ENCODE measurements at regions not wholly inside any gene's neighbourhood (a gene's known extent, or its start where the extent isn't known, plus 50 kb on each side); places are given as distances from the start of the nearest gene placed in this dataset.
"Not testable (repeated sequence)": the region's sequence is repeated elsewhere in the genome, so short reads cannot be mapped to it uniquely, and the experiment has no call there.

DNA sequence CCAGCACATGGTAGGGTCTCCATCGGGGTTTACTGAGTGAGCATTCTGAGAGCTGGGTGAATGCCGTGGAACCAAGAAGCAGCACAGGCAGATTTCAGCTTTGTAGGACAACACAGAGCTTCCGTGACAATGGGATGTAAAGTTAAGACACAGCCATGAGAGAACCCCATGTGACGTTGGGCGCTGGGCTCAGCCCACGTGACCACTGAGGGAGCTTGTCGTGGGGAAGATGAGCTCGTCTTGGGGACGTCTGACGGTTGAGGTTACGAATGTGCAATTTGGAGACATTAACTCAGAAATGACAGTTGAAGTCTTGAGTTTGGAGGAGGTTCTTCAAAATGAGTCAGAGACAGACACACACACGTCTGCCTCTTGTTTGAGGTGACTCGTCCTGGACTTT lies 51.5 kb upstream of the MUC20 start:
- H3K27ac ChIP-seq (ENCODE audit: extremely low read length, insufficient read depth, low read length); H3K36me3 ChIP-seq (replicated peaks in 1 of 2; ENCODE audit: control insufficient read depth in 1 of 2, insufficient read depth in 2 of 2, low read length in 2 of 2); FAIRE-seq; H2AFZ ChIP-seq (ENCODE audit: low read length); DNase-seq (ENCODE audit: low spot score); H4K20me1 ChIP-seq (ENCODE audit: insufficient read depth, low read length); CTCF ChIA-PET (ENCODE audit: low intra/inter-chr PET ratio, low total read pairs); H3K4me1 ChIP-seq (ENCODE audit: insufficient read depth, low read length); in situ Hi-C loops (cut with HindIII; ENCODE audit: extremely low pct_ligation_motif_present, low pct_unique_long_range_greater_than_20kb); H3K4me2 ChIP-seq (ENCODE audit: low read depth, low read length); H3K9me3 ChIP-seq (ENCODE audit: low read length); H3K79me2 ChIP-seq (ENCODE audit: insufficient read depth, low read length); H3K4me3 ChIP-seq (replicated peaks in 1 of 3; ENCODE audit: insufficient read depth in 1 of 3, low read depth in 2 of 3, low read length in 3 of 3); POLR2A ChIA-PET; H3K27me3 ChIP-seq (ENCODE audit: control insufficient read depth in 1 of 2, insufficient read depth in 2 of 2, low read length in 2 of 2); ATAC-seq; BruUV-seq (replicated peaks); H3K9ac ChIP-seq (ENCODE audit: insufficient read depth, low read depth, low read length); intact Hi-C loops (cut with micrococcal nuclease; ENCODE audit: unreplicated experiment): not testable (repeated sequence)
- 92% methylated on average over 10 of the region's 13 CpGs for WGBS (ENCODE audit: low lambda C conversion rate)

- H3K27me3 ChIP-seq (ENCODE audit: control insufficient read depth in 1 of 2, insufficient read depth in 2 of 2, low read length in 2 of 2); H3K4me1 ChIP-seq (ENCODE audit: insufficient read depth, low read length); ATAC-seq; intact Hi-C loops (cut with micrococcal nuclease; ENCODE audit: unreplicated experiment); FAIRE-seq; H3K4me2 ChIP-seq (ENCODE audit: low read depth, low read length); in situ Hi-C loops (cut with HindIII; ENCODE audit: extremely low pct_ligation_motif_present, low pct_unique_long_range_greater_than_20kb); DNase-seq (ENCODE audit: low spot score); H4K20me1 ChIP-seq (ENCODE audit: insufficient read depth, low read length); H3K36me3 ChIP-seq (replicated peaks in 1 of 2; ENCODE audit: control insufficient read depth in 1 of 2, insufficient read depth in 2 of 2, low read length in 2 of 2); H3K4me3 ChIP-seq (replicated peaks in 1 of 3; ENCODE audit: insufficient read depth in 1 of 3, low read depth in 2 of 3, low read length in 3 of 3); H3K9me3 ChIP-seq (ENCODE audit: low read length); BruUV-seq (replicated peaks); H3K27ac ChIP-seq (ENCODE audit: extremely low read length, insufficient read depth, low read length); H2AFZ ChIP-seq (ENCODE audit: low read length); POLR2A ChIA-PET; CTCF ChIA-PET (ENCODE audit: low intra/inter-chr PET ratio, low total read pairs); H3K79me2 ChIP-seq (ENCODE audit: insufficient read depth, low read length); H3K9ac ChIP-seq (ENCODE audit: insufficient read depth, low read depth, low read length): not testable (repeated sequence)
- 95% methylated on average over 24 of the region's 24 CpGs for WGBS (ENCODE audit: low lambda C conversion rate)
Observed at GRCh38 chr3:195668131-195668766, 52.5 kb upstream of the MUC20 start.

GRCh38 chr3:195665311-195665710 lies 55.5 kb upstream of the MUC20 start:
- DNase-seq (ENCODE audit: low spot score); H2AFZ ChIP-seq (ENCODE audit: low read length); H3K27ac ChIP-seq (ENCODE audit: extremely low read length, insufficient read depth, low read length); CTCF ChIA-PET (ENCODE audit: low intra/inter-chr PET ratio, low total read pairs); H3K9me3 ChIP-seq (ENCODE audit: low read length); H3K27me3 ChIP-seq (ENCODE audit: control insufficient read depth in 1 of 2, insufficient read depth in 2 of 2, low read length in 2 of 2); H3K9ac ChIP-seq (ENCODE audit: insufficient read depth, low read depth, low read length); H3K79me2 ChIP-seq (ENCODE audit: insufficient read depth, low read length); POLR2A ChIA-PET; BruUV-seq (replicated peaks); H3K4me1 ChIP-seq (ENCODE audit: insufficient read depth, low read length); H4K20me1 ChIP-seq (ENCODE audit: insufficient read depth, low read length); ATAC-seq; H3K36me3 ChIP-seq (replicated peaks in 1 of 2; ENCODE audit: control insufficient read depth in 1 of 2, insufficient read depth in 2 of 2, low read length in 2 of 2); H3K4me2 ChIP-seq (ENCODE audit: low read depth, low read length); FAIRE-seq; intact Hi-C loops (cut with micrococcal nuclease; ENCODE audit: unreplicated experiment); in situ Hi-C loops (cut with HindIII; ENCODE audit: extremely low pct_ligation_motif_present, low pct_unique_long_range_greater_than_20kb); H3K4me3 ChIP-seq (replicated peaks in 1 of 3; ENCODE audit: insufficient read depth in 1 of 3, low read depth in 2 of 3, low read length in 3 of 3): not testable (repeated sequence)
- 95% methylated on average over 9 of the region's 19 CpGs for WGBS (ENCODE audit: low lambda C conversion rate)

DNA sequence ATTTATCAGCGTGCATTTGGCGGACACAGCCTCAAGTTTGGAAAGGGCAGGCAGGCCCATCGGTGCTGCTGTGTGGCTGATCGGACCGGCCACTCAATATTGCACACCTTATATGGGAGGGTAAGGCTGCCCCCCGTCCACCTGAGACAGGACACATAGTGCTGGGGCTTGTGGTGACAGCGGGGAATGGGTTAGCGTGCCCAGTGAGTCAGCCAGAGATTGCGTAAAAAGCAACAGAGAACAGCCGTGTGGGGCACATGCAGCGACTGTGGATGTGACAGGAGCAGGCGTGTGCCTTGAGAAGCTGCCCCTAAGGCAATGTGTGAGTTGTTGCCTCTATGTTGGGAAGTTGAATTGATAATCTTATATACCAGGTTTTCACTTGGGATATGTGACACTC lies 56.6 kb upstream of the MUC20 start:
- CTCF ChIA-PET (ENCODE audit: low intra/inter-chr PET ratio, low total read pairs); FAIRE-seq; POLR2A ChIA-PET; intact Hi-C loops (cut with micrococcal nuclease; ENCODE audit: unreplicated experiment); H3K36me3 ChIP-seq (replicated peaks in 1 of 2; ENCODE audit: control insufficient read depth in 1 of 2, insufficient read depth in 2 of 2, low read length in 2 of 2); H3K27me3 ChIP-seq (ENCODE audit: control insufficient read depth in 1 of 2, insufficient read depth in 2 of 2, low read length in 2 of 2); H4K20me1 ChIP-seq (ENCODE audit: insufficient read depth, low read length); H3K4me1 ChIP-seq (ENCODE audit: insufficient read depth, low read length); H3K9me3 ChIP-seq (ENCODE audit: low read length); H2AFZ ChIP-seq (ENCODE audit: low read length); BruUV-seq (replicated peaks); H3K4me2 ChIP-seq (ENCODE audit: low read depth, low read length); H3K79me2 ChIP-seq (ENCODE audit: insufficient read depth, low read length); DNase-seq (ENCODE audit: low spot score); H3K9ac ChIP-seq (ENCODE audit: insufficient read depth, low read depth, low read length); H3K27ac ChIP-seq (ENCODE audit: extremely low read length, insufficient read depth, low read length); H3K4me3 ChIP-seq (replicated peaks in 1 of 3; ENCODE audit: insufficient read depth in 1 of 3, low read depth in 2 of 3, low read length in 3 of 3); ATAC-seq; in situ Hi-C loops (cut with HindIII; ENCODE audit: extremely low pct_ligation_motif_present, low pct_unique_long_range_greater_than_20kb): not testable (repeated sequence)
- WGBS (ENCODE audit: low lambda C conversion rate): 89% methylated on average over 11 of the region's 12 CpGs
